Activated gamma-delta T cell treated with Interleukin-2 at 50 U/mL for 16 hours (primary cell): ENCODE measurements at regions not wholly inside any gene's neighbourhood (a gene's known extent, or its start where the extent isn't known, plus 50 kb on each side); places are given as distances from the start of the nearest gene placed in this dataset.
"Not testable (repeated sequence)": the region's sequence is repeated elsewhere in the genome, so short reads cannot be mapped to it uniquely, and the experiment has no call there.

Source experiments
- DNase-seq: peaks from one replicate; pipeline ENCODE4 v3.0.0-alpha.2; 2020

- DNase-seq = not testable (repeated sequence)
Observed at GRCh38 chr10:29363930-29364329, 75.1 kb downstream of the LYZL1 start.

- DNase-seq = not testable (repeated sequence)
Observed at GRCh38 chr10:29366206-29366605, 77.3 kb downstream of the LYZL1 start.

GRCh38 chr10:29369419-29369818 is 80.5 kb downstream of the LYZL1 start:
- no peak for DNase-seq

- no peak for DNase-seq
Observed at GRCh38 chr10:29370097-29371092, 81.5 kb downstream of the LYZL1 start.

GRCh38 chr10:29372920-29373319 is 84.0 kb downstream of the LYZL1 start:
- DNase-seq = no peak

- no peak for DNase-seq
Observed at GRCh38 chr10:29374162-29374561, 85.3 kb downstream of the LYZL1 start.

GRCh38 chr10:29375888-29376287 is 87.0 kb downstream of the LYZL1 start:
- DNase-seq = no peak

GRCh38 chr10:29377333-29377961 is 88.6 kb downstream of the LYZL1 start:
- DNase-seq = no peak

- no peak for DNase-seq
Observed at GRCh38 chr10:29378106-29378505, 89.2 kb downstream of the LYZL1 start.

GRCh38 chr10:29379208-29379607 is 90.3 kb downstream of the LYZL1 start:
- DNase-seq = no peak

GRCh38 chr10:29379777-29380598 is 91.1 kb downstream of the LYZL1 start:
- not testable (repeated sequence) for DNase-seq

GRCh38 chr10:29380599-29381511 is 92.0 kb downstream of the LYZL1 start:
- DNase-seq = not testable (repeated sequence)

- DNase-seq = no peak
Observed at GRCh38 chr10:29386342-29386999, 97.6 kb downstream of the LYZL1 start.

- no peak for DNase-seq
Observed at GRCh38 chr10:29387269-29387668, 98.4 kb downstream of the LYZL1 start.

GRCh38 chr10:29388112-29388511 is 99.2 kb downstream of the LYZL1 start:
- DNase-seq = not testable (repeated sequence)

- no peak for DNase-seq
Observed at GRCh38 chr10:29389493-29389892, 100.6 kb downstream of the LYZL1 start.

GRCh38 chr10:29389935-29390334 is 101.1 kb downstream of the LYZL1 start:
- no peak for DNase-seq

GRCh38 chr10:29392376-29393021 is 103.6 kb downstream of the LYZL1 start:
- peak; percentile 32 for DNase-seq

- no peak for DNase-seq
Observed at GRCh38 chr10:29394321-29394932, 105.6 kb downstream of the LYZL1 start.

- DNase-seq = no peak
Observed at GRCh38 chr10:29395409-29395808, 106.5 kb downstream of the LYZL1 start.
